H1 (cell line): ENCODE measurements at regions not wholly inside any gene's neighbourhood (a gene's known extent, or its start where the extent isn't known, plus 50 kb on each side); places are given as distances from the start of the nearest gene placed in this dataset.

Source experiments
- CTCF ChIA-PET: fragments of 300-600 bp; sonication (Branson Sonifier 250); formaldehyde crosslinking; loops from one replicate; lab custom pipeline; 2021; ENCODE audit not compliant: partially characterized antibody; lab: Charles Lee
- POLR2A ChIA-PET: fragments of 300-600 bp; sonication (Branson Sonifier 250); formaldehyde crosslinking; loops from one replicate; lab custom pipeline; 2021; ENCODE audit warnings: inconsistent platforms; ENCODE audit not compliant: partially characterized antibody; lab: Charles Lee
- DNase-seq, 2 experiments: peaks; one replicate each; pipeline versions ENCODE4 v3.0.0 to v3.0.0-alpha.2; 2010 to 2022; ENCODE audit warnings: low spot score in 2 of 2, low read depth in 1 of 2, mixed read lengths in 1 of 2
- FAIRE-seq: peaks from 2 replicates; lab custom pipeline; 2011; peaks lifted over from hg19 to GRCh38; lab: Jason Lieb, UNC
- H2AFZ ChIP-seq: 2 replicates; pipeline ENCODE4 v1.8.1; 2012; ENCODE audit warnings: low read length, inconsistent platforms
- H2AK5ac ChIP-seq: 2 replicates; pipeline ENCODE4 v1.6.1; 2013; ENCODE audit warnings: low read depth, low read length
- H2BK120ac ChIP-seq: replicated peaks from 2 replicates; pipeline ENCODE3; 2013; ENCODE audit warnings: low read depth, low read length, inconsistent platforms
- H2BK12ac ChIP-seq: 2 replicates; pipeline ENCODE4 v1.6.1; 2013; ENCODE audit warnings: low read depth, low read length
- H2BK15ac ChIP-seq: 2 replicates; pipeline ENCODE4 v1.6.1; 2013; ENCODE audit warnings: low read length
- H2BK20ac ChIP-seq: 2 replicates; pipeline ENCODE4 v1.6.1; 2013; ENCODE audit warnings: low read length
- H2BK5ac ChIP-seq: 2 replicates; pipeline ENCODE4 v1.6.1; 2013; ENCODE audit warnings: low read depth, low read length
- H3K14ac ChIP-seq: 2 replicates; pipeline ENCODE4 v1.6.1; 2013; ENCODE audit warnings: inconsistent platforms; ENCODE audit not compliant: insufficient read length
- H3K18ac ChIP-seq: 2 replicates; pipeline ENCODE4 v1.6.1; 2013; ENCODE audit warnings: low read length; ENCODE audit errors: extremely low read depth
- H3K23ac ChIP-seq: 2 replicates; pipeline ENCODE4 v1.6.1; 2013; ENCODE audit warnings: inconsistent platforms; ENCODE audit not compliant: insufficient read length
- H3K23me2 ChIP-seq: 2 replicates; pipeline ENCODE4 v1.6.1; 2013; ENCODE audit warnings: low read depth, low read length
- H3K27ac ChIP-seq: 2 replicates; pipeline ENCODE4 v1.6.1; 2011; ENCODE audit warnings: low read depth, low read length, inconsistent platforms
- H3K27me3 ChIP-seq, 4 experiments: replicated peaks in 1 of 4; 1 replicate in 1 of 4; 2 replicates in 3 of 4; pipeline versions ENCODE4 v1.6.1 to v1.8.1; 2011 to 2013; ENCODE audit warnings: low read length in 3 of 4, mild to moderate bottlenecking in 3 of 4, inconsistent platforms in 2 of 4, mixed read lengths in 2 of 4, moderate library complexity in 1 of 4; ENCODE audit not compliant: control insufficient read depth in 3 of 4, insufficient read depth in 3 of 4; ENCODE audit errors: extremely low read depth in 1 of 4
- H3K36me3 ChIP-seq, 4 experiments: 2 replicates each; pipeline versions ENCODE4 v1.6.1 to v1.8.1; 2011 to 2013; ENCODE audit warnings: mild to moderate bottlenecking in 4 of 4, low read length in 3 of 4, moderate library complexity in 2 of 4, control low read depth in 1 of 4, inconsistent platforms in 1 of 4; ENCODE audit not compliant: insufficient read depth in 4 of 4, control insufficient read depth in 2 of 4
- H3K4ac ChIP-seq: replicated peaks from 2 replicates; pipeline ENCODE3; 2013; ENCODE audit warnings: low read length, low read depth, mixed read lengths, inconsistent platforms; ENCODE audit not compliant: insufficient read length
- H3K4me1 ChIP-seq, 4 experiments: replicated peaks in 1 of 4; 1 replicate in 1 of 4; 2 replicates in 3 of 4; pipeline versions ENCODE4 v1.6.1 to v1.8.1; 2011 to 2013; ENCODE audit warnings: low read length in 3 of 4, inconsistent platforms in 2 of 4, mixed read lengths in 1 of 4; ENCODE audit not compliant: insufficient read depth in 4 of 4, control insufficient read depth in 3 of 4
- H3K4me2 ChIP-seq, 2 experiments: 2 replicates each; pipeline versions ENCODE4 v1.6.1 to v1.8.1; 2011 to 2013; ENCODE audit warnings: low read depth in 2 of 2, low read length in 2 of 2, control low read depth in 1 of 2, inconsistent platforms in 1 of 2, mild to moderate bottlenecking in 1 of 2; ENCODE audit not compliant: insufficient read depth in 1 of 2
- H3K4me3 ChIP-seq, 4 experiments: fragments of 200-600, 300-600 bp in 1 of 4; sonication (generic), shearing (Covaris generic), sonication (Bioruptor Twin) in 1 of 4; 2 replicates each; pipeline versions ENCODE4 v1.5.1 to v1.8.1; 2011 to 2016; ENCODE audit warnings: low read length in 4 of 4, low read depth in 3 of 4, control low read depth in 2 of 4, inconsistent platforms in 2 of 4, mild to moderate bottlenecking in 2 of 4, mixed read lengths in 1 of 4, moderate library complexity in 1 of 4; ENCODE audit not compliant: insufficient read depth in 2 of 4; ENCODE audit errors: extremely low read depth in 1 of 4
- H3K56ac ChIP-seq: replicated peaks from 2 replicates; pipeline ENCODE3; 2013; ENCODE audit warnings: low read depth, mild to moderate bottlenecking, mixed read lengths, low read length, inconsistent platforms; ENCODE audit not compliant: insufficient read length
- H3K79me1 ChIP-seq: 2 replicates; pipeline ENCODE4 v1.6.1; 2013; ENCODE audit warnings: low read depth, low read length, control low read depth
- H3K79me2 ChIP-seq, 2 experiments: 2 replicates each; pipeline versions ENCODE4 v1.6.1 to v1.8.1; 2012 to 2013; ENCODE audit warnings: low read length in 2 of 2, mild to moderate bottlenecking in 2 of 2, inconsistent platforms in 1 of 2; ENCODE audit not compliant: insufficient read depth in 2 of 2, control insufficient read depth in 1 of 2
- H3K9ac ChIP-seq, 4 experiments: replicated peaks in 1 of 4; 1 replicate in 1 of 4; 2 replicates in 3 of 4; pipeline versions ENCODE4 v1.6.1 to v1.8.1; 2011 to 2013; ENCODE audit warnings: low read depth in 3 of 4, low read length in 3 of 4, control low read depth in 2 of 4, mild to moderate bottlenecking in 2 of 4, moderate library complexity in 2 of 4, inconsistent platforms in 1 of 4; ENCODE audit errors: extremely low read depth in 1 of 4
- H3K9me3 ChIP-seq, 2 experiments: 2 replicates each; pipeline versions ENCODE4 v1.6.1 to v1.8.1; 2012 to 2013; ENCODE audit warnings: mild to moderate bottlenecking in 2 of 2, moderate library complexity in 2 of 2, control low read depth in 1 of 2, inconsistent platforms in 1 of 2, low read depth in 1 of 2, low read length in 1 of 2, mixed read lengths in 1 of 2; ENCODE audit not compliant: insufficient read depth in 2 of 2
- H4K20me1 ChIP-seq, 2 experiments: replicated peaks in 1 of 2; 2 replicates each; pipeline versions ENCODE3 to v1.8.1; 2011 to 2013; ENCODE audit warnings: inconsistent platforms in 2 of 2, low read length in 2 of 2, mild to moderate bottlenecking in 1 of 2; ENCODE audit not compliant: insufficient read depth in 2 of 2, control insufficient read depth in 1 of 2
- H4K5ac ChIP-seq: 2 replicates; pipeline ENCODE4 v1.6.1; 2013; ENCODE audit warnings: low read length, low read depth, mixed read lengths, inconsistent platforms; ENCODE audit not compliant: insufficient read length
- H4K8ac ChIP-seq: 2 replicates; pipeline ENCODE4 v1.8.0; 2013; ENCODE audit warnings: mild to moderate bottlenecking, moderate library complexity, low read length, inconsistent platforms; ENCODE audit not compliant: insufficient read depth; ENCODE audit errors: extremely low read depth
- H4K91ac ChIP-seq: replicated peaks from 2 replicates; pipeline ENCODE3; 2013; ENCODE audit warnings: low read length, mixed read lengths, inconsistent platforms; ENCODE audit not compliant: insufficient read length
- NRF1 ChIP-seq: IDR thresholded peaks from 2 replicates; pipeline ENCODE4 v1.6.1; 2011; ENCODE audit warnings: mild to moderate bottlenecking, low read depth, low read length, improper control_type of control experiment
- PHF8 ChIP-seq: fragments of 200-600 bp; sonication (generic); conservative IDR thresholded peaks from 2 replicates; pipeline ENCODE4 v1.7.1; 2012; ENCODE audit warnings: low read depth, mild to moderate bottlenecking, inconsistent platforms, low read length, moderate library complexity
- WGBS, 2 experiments: shearing (Covaris generic) in 1 of 2; methylation state at CpG; one replicate each; pipeline versions ENCODE4 v1.1.6 to v1.1.7; 2013 to 2015; ENCODE audit warnings: low lambda C conversion rate in 2 of 2, mixed read lengths in 2 of 2, inconsistent platforms in 1 of 2, low coverage in 1 of 2, missing lambda C conversion rate in 1 of 2; ENCODE audit not compliant: insufficient replicate concordance in 2 of 2, insufficient coverage in 1 of 2, insufficient read length in 1 of 2; ENCODE audit errors: extremely low coverage in 1 of 2, missing lambda C conversion rate in 1 of 2; 5-methylcytosine and 5-hydroxymethylcytosine counted together
- TF ChIP-seq, protein P1 (sequence below): IDR thresholded peaks from 2 replicates; pipeline ENCODE4 v1.6.1; 2012; ENCODE audit warnings: inconsistent platforms

DNA sequence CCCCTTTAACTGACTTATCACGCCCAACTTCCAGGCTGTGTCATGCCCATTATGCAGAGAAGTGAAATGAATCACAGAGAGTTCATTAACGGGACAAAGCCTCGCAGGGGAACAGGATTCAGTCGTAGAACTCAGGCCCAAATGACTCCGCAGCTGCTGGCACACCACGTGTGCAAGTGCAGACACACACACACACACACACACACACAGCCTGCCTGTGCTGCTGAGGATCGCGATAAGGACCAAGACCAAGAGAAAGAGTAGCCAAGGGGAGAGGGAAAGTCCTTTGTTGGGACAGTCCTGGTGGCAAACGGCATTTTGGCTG is 90.0 kb upstream of the TAF1B start:
- DNase-seq, result no peak
- Histone ChIP-seq H2BK120ac (no peak overlapping the region), H3K56ac (no peak overlapping the region), H2BK20ac (no peak overlapping the region), H3K9ac (no peak overlapping the region), H3K23me2 (peaks cover 3% of the 10 kb centered on the region; the same call in 1 of the 2 replicates), H3K9me3 (no peaks in the 10 kb centered on the region), H3K36me3 (no peaks in the 10 kb centered on the region), H3K4me2 (peak overlapping the region in 1 of 2 experiments; percentile 32; a peak in 2 of 4 replicates), H3K18ac (no peak overlapping the region), H2AFZ (peak overlapping the region; percentile 74), H2BK5ac (no peak overlapping the region), H2AK5ac (no peak overlapping the region), H4K5ac (peak overlapping the region; percentile 18), H4K8ac (no peak overlapping the region), H3K4ac (no peak overlapping the region), H3K4me1 (peaks cover 0 to 30% (median 11%) of the 10 kb centered on the region in 4 experiments; a peak in 6 of 7 replicates)
- FAIRE-seq, result no peak
- 69% methylated on average over 9 of the region's 9 CpGs; no CpG with 5 or more reads in 1 of the 2 experiments for WGBS, 2 experiments
- TF ChIP-seq, protein P1, sequence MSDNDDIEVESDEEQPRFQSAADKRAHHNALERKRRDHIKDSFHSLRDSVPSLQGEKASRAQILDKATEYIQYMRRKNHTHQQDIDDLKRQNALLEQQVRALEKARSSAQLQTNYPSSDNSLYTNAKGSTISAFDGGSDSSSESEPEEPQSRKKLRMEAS, result peak; percentile 38; the same call in 1 of the 2 replicates
- no peak for TF ChIP-seq PHF8
- no peak for TF ChIP-seq NRF1
- TF ChIP-seq, all 59 proteins: peak for 1
- no peak overlapping the region for H2BK15ac ChIP-seq
- H3K23ac ChIP-seq, result no peak overlapping the region
- no peak overlapping the region for H4K91ac ChIP-seq
- H4K20me1 ChIP-seq, result no peaks in the 10 kb centered on the region
- no peak overlapping the region for H3K14ac ChIP-seq
- H3K79me2 ChIP-seq, result no peaks in the 10 kb centered on the region
- peaks cover 0 to 6% (median 2%) of the 10 kb centered on the region in 4 experiments; a peak in 2 of 7 replicates for H3K27me3 ChIP-seq
- ChIA-PET POLR2A (interaction anchor here (2.4 to 2.7 kb wide), 2 partner anchors 123 to 198 kb away, joined by 6 to 8 read pairs; partner anchors contain the start of genes ADAM17 and YWHAQ), CTCF (interaction anchor here (0.9 to 5.0 kb wide), 3 partner anchors 16 to 63 kb away, joined by 5 to 39 read pairs (median 5); no protein-coding TSS in a partner anchor)
- no peaks in the 10 kb centered on the region for H3K79me1 ChIP-seq
- peak overlapping the region; percentile 72; the same call in 1 of the 2 replicates for H2BK12ac ChIP-seq
- H3K27ac ChIP-seq, result no peak overlapping the region
- no peak overlapping the region for H3K4me3 ChIP-seq
